ENCODE measurements at regions not wholly inside any gene's neighbourhood (a gene's known extent, or its start where the extent isn't known, plus 50 kb on each side); places are given as distances from the start of the nearest gene placed in this dataset.

DNA sequence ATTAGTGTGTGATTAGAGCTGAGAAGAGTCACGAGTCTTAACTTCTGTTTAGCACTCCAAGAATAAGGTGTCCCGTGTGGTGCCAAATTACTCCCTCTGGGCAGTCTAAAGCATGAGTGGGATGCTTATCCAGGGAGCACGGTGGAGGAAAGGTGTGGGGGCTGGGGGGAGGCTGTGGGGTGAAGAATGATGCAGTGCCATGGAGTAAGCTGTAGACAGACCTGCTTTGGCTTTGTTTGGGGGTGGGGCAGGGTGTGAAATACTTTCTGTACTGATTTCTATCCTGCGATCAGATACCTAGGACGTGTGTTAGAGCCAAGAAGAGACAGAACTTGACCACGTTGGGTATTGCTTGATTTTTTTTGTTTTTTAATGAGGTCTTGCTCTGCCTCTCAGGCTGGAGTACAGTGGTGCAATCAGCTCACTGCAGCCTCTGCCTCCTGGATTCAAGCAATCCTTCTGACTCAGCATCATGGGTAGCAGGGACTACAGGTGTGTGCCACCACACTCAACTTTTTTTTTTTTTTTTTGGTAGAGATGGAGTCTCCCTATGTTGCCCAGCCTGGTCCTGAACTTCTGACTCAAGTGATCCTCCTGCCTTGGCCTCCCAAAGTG lies 232.8 kb downstream of the MAN2A1 start:
- H3K4me3 Mint-ChIP-seq, result no peak overlapping the region; a peak in 1 of 5 replicates
- TF ChIP-seq, protein P1, sequence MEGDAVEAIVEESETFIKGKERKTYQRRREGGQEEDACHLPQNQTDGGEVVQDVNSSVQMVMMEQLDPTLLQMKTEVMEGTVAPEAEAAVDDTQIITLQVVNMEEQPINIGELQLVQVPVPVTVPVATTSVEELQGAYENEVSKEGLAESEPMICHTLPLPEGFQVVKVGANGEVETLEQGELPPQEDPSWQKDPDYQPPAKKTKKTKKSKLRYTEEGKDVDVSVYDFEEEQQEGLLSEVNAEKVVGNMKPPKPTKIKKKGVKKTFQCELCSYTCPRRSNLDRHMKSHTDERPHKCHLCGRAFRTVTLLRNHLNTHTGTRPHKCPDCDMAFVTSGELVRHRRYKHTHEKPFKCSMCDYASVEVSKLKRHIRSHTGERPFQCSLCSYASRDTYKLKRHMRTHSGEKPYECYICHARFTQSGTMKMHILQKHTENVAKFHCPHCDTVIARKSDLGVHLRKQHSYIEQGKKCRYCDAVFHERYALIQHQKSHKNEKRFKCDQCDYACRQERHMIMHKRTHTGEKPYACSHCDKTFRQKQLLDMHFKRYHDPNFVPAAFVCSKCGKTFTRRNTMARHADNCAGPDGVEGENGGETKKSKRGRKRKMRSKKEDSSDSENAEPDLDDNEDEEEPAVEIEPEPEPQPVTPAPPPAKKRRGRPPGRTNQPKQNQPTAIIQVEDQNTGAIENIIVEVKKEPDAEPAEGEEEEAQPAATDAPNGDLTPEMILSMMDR (conservative IDR thresholded peaks at IDR 0.05), result no peak
- no peaks in the 10 kb centered on the region for H3K79me1 ChIP-seq (ENCODE audit: insufficient read depth, low read depth, low read length, poor library complexity, severe bottlenecking)
- H2BK15ac ChIP-seq (ENCODE audit: low read depth, low read length), result no peak overlapping the region
- peaks cover 14 to 17% of the 10 kb centered on the region in 2 experiments for H3K4me1 Mint-ChIP-seq
- no peak overlapping the region; a peak in 2 of 7 replicates for H3K27ac Mint-ChIP-seq
- H3K79me2 ChIP-seq (ENCODE audit: insufficient read depth, low read length), result no peaks in the 10 kb centered on the region
- H4K5ac ChIP-seq (ENCODE audit: insufficient read length, low read depth, low read length), result no peak overlapping the region
- no peaks in the 10 kb centered on the region for H3K4me1 ChIP-seq (ENCODE audit: insufficient read depth, low read length)
- H3K23ac ChIP-seq (ENCODE audit: insufficient read length, low read depth, low read length), result no peak overlapping the region
- H3T11ph ChIP-seq (ENCODE audit: low read length), result no peak overlapping the region
- H3K36me3 Mint-ChIP-seq (ENCODE audit: insufficient read depth in 1 of 3, low read depth in 3 of 3), result no peaks in the 10 kb centered on the region; a peak in 1 of 7 replicates
- no CpG with 5 or more reads among the region's 6 CpGs for WGBS (ENCODE audit: extremely low coverage, insufficient read length, low lambda C conversion rate)
- H4K20me1 ChIP-seq (ENCODE audit: control insufficient read depth, insufficient read depth, insufficient read length), result no peaks in the 10 kb centered on the region
- H3K18ac ChIP-seq (ENCODE audit: insufficient read length, low read depth, low read length), result no peak overlapping the region
- no peak overlapping the region for H3K4me2 ChIP-seq (ENCODE audit: insufficient read depth, insufficient read length, low read length)
- H2BK12ac ChIP-seq (ENCODE audit: insufficient read length, low read depth, low read length), result no peak overlapping the region
- no peak overlapping the region for H3K4ac ChIP-seq (ENCODE audit: low read depth, low read length)
- H2BK5ac ChIP-seq (ENCODE audit: insufficient read length, low read length), result no peak overlapping the region
- H3K27me3 Mint-ChIP-seq (ENCODE audit: low read depth), result no peaks in the 10 kb centered on the region
- no peak overlapping the region for H2BK20ac ChIP-seq (ENCODE audit: low read depth, low read length, poor library complexity, severe bottlenecking)
- H3K9me3 Mint-ChIP-seq, result no peaks in the 10 kb centered on the region
- DNase-seq, result no peak
- no peak overlapping the region for H2AK5ac ChIP-seq (ENCODE audit: insufficient read length, low read length)
- no peak overlapping the region for H2AFZ ChIP-seq (ENCODE audit: low read length)
- H3K23me2 ChIP-seq (ENCODE audit: insufficient read length, low read depth, low read length, poor library complexity, severe bottlenecking), result no peaks in the 10 kb centered on the region
- H4K8ac ChIP-seq (replicated peaks; ENCODE audit: insufficient read length, low read depth, low read length), result no peak overlapping the region
- no peak overlapping the region for H4K91ac ChIP-seq (ENCODE audit: insufficient read length, low read depth, low read length)
- H2BK120ac ChIP-seq (ENCODE audit: low read depth, low read length, poor library complexity, severe bottlenecking), result no peak overlapping the region
- H3K9me3 ChIP-seq (ENCODE audit: control insufficient read depth, low read depth, low read length), result no peaks in the 10 kb centered on the region
- no peak overlapping the region for H3K27ac ChIP-seq (ENCODE audit: insufficient read length, low read depth, low read length)
- H3K14ac ChIP-seq (ENCODE audit: insufficient read depth, low read length), result no peak overlapping the region
- H3K27me3 ChIP-seq (ENCODE audit: insufficient read depth, low read length), result no peaks in the 10 kb centered on the region
- no peak overlapping the region for H3K56ac ChIP-seq (ENCODE audit: insufficient read length, low read depth, low read length)
- no peak overlapping the region for H3K9ac ChIP-seq (ENCODE audit: extremely low read depth, insufficient read length, low read length)

Data from H9 (cell line).